ENCODE measurements at regions not wholly inside any gene's neighbourhood (a gene's known extent, or its start where the extent isn't known, plus 50 kb on each side); places are given as distances from the start of the nearest gene placed in this dataset.
A peak's percentile ranks its signal among the peaks of the same experiment; 100 is the strongest.

DNA sequence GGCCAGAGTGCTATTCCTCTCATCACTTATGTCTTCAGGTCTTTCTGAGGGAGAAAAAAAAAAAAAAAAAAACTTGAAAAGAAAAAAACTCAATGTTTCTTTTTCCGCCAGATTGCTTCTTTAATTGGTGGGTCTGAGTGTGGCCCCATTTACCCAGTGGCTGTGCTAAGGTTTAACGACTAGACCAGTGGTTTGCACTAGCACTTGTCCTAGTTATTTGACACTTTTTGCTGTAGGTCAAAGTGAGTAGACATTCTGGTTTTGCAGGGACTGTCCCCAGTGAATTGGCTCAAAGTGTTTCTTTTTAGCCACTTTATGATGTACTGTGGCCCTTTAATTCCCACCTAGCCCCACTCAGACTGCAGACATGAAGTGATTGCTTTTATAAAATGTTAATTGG lies 273.3 kb downstream of the PTEN start:
- ChIA-PET SMC1A (ENCODE audit: uncharacterized antibody, unreplicated experiment) (interaction anchor here (1.2 to 1.3 kb wide), 2 partner anchors 18 to 28 kb away, joined by 3 read pairs; no protein-coding TSS in a partner anchor), CTCF (interaction anchor here (0.9 kb wide), 1 partner anchor 253 kb away, joined by 3 read pairs; no protein-coding TSS in a partner anchor), POLR2A (no interaction called here), RAD21 (ENCODE audit: unreplicated experiment) (interaction anchor here (0.7 to 1.4 kb wide), 3 partner anchors 133 to 251 kb away, joined by 3 to 5 read pairs (median 5); no protein-coding TSS in a partner anchor)
- Histone ChIP-seq H3K9ac (ENCODE audit: control insufficient read depth, insufficient read depth, low read length) (no peak overlapping the region), H3K4me2 (ENCODE audit: control insufficient read depth, insufficient read depth) (no peak overlapping the region), H3K4me3 (no peak overlapping the region), H3K27me3 (replicated peaks in 1 of 2; ENCODE audit: control insufficient read depth in 2 of 2, insufficient read depth in 2 of 2, low read length in 1 of 2) (no peaks in the 10 kb centered on the region), H3K36me3 (ENCODE audit: control insufficient read depth in 2 of 2, insufficient read depth in 2 of 2, low read length in 1 of 2) (no peaks in the 10 kb centered on the region), H3K4me1 (ENCODE audit: control insufficient read depth, insufficient read depth, low read length) (peaks cover 16% of the 10 kb centered on the region; the same call in 1 of the 2 replicates), H3K9me3 (replicated peaks; ENCODE audit: control insufficient read depth, insufficient read depth, low read length) (no peaks in the 10 kb centered on the region), H3K27ac (ENCODE audit: control insufficient read depth, insufficient read depth) (no peak overlapping the region), H3K79me2 (ENCODE audit: control insufficient read depth, insufficient read depth, low read length) (no peaks in the 10 kb centered on the region), H2AFZ (ENCODE audit: control insufficient read depth, low read depth, low read length) (no peak overlapping the region), H4K20me1 (ENCODE audit: control insufficient read depth, insufficient read depth) (no peaks in the 10 kb centered on the region)
- in situ Hi-C loops (cut with MboI) (no loop called here), intact Hi-C loops (cut with micrococcal nuclease; ENCODE audit: unreplicated experiment) (loop anchor here (2.0 kb wide), 1 partner anchor 60 kb away; no protein-coding TSS in a partner anchor)
- 69% methylated on average over 2 of the region's 2 CpGs for WGBS (ENCODE audit: insufficient coverage, insufficient replicate concordance, low lambda C conversion rate, missing lambda C conversion rate)
- peak; percentile 18; the same call in 2 of the 3 replicates for ATAC-seq
- TF ChIP-seq, protein P1, sequence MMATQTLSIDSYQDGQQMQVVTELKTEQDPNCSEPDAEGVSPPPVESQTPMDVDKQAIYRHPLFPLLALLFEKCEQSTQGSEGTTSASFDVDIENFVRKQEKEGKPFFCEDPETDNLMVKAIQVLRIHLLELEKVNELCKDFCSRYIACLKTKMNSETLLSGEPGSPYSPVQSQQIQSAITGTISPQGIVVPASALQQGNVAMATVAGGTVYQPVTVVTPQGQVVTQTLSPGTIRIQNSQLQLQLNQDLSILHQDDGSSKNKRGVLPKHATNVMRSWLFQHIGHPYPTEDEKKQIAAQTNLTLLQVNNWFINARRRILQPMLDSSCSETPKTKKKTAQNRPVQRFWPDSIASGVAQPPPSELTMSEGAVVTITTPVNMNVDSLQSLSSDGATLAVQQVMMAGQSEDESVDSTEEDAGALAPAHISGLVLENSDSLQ (IDR thresholded peaks at IDR 0.05) = no peak
- TF ChIP-seq, protein P2, sequence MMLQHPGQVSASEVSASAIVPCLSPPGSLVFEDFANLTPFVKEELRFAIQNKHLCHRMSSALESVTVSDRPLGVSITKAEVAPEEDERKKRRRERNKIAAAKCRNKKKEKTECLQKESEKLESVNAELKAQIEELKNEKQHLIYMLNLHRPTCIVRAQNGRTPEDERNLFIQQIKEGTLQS (IDR thresholded peaks at IDR 0.05; ENCODE audit: borderline replicate concordance, extremely low read depth, low read depth, low read length) = no peak
- TF ChIP-seq POU2F2 (IDR thresholded peaks at IDR 0.05; ENCODE audit: borderline replicate concordance, low read depth, low read length) (no peak), ZNF384 (IDR thresholded peaks at IDR 0.05; ENCODE audit: borderline replicate concordance, low read depth, low read length) (0 out of 2 replicates have a peak, but pooled peaks have one; percentile 56), RCOR1 (conservative IDR thresholded peaks at IDR 0.05; ENCODE audit: low read depth, low read length) (no peak), CREB1 (IDR thresholded peaks at IDR 0.05; ENCODE audit: low read depth) (no peak), MTA2 (IDR thresholded peaks at IDR 0.05; ENCODE audit: low read depth) (peak; percentile 47; the same call in 1 of the 2 replicates), RB1 (IDR thresholded peaks at IDR 0.05; ENCODE audit: borderline replicate concordance) (no peak), NR2F1 (conservative IDR thresholded peaks at IDR 0.05) (peak; percentile 65), IKZF2 (IDR thresholded peaks at IDR 0.05) (no peak)
- TF ChIP-seq, protein P3, sequence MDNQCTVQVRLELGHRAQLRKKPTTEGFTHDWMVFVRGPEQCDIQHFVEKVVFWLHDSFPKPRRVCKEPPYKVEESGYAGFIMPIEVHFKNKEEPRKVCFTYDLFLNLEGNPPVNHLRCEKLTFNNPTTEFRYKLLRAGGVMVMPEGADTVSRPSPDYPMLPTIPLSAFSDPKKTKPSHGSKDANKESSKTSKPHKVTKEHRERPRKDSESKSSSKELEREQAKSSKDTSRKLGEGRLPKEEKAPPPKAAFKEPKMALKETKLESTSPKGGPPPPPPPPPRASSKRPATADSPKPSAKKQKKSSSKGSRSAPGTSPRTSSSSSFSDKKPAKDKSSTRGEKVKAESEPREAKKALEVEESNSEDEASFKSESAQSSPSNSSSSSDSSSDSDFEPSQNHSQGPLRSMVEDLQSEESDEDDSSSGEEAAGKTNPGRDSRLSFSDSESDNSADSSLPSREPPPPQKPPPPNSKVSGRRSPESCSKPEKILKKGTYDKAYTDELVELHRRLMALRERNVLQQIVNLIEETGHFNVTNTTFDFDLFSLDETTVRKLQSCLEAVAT (IDR thresholded peaks at IDR 0.05) = 0 out of 2 replicates have a peak, but pooled peaks have one; percentile 19
- TF ChIP-seq, protein P4, sequence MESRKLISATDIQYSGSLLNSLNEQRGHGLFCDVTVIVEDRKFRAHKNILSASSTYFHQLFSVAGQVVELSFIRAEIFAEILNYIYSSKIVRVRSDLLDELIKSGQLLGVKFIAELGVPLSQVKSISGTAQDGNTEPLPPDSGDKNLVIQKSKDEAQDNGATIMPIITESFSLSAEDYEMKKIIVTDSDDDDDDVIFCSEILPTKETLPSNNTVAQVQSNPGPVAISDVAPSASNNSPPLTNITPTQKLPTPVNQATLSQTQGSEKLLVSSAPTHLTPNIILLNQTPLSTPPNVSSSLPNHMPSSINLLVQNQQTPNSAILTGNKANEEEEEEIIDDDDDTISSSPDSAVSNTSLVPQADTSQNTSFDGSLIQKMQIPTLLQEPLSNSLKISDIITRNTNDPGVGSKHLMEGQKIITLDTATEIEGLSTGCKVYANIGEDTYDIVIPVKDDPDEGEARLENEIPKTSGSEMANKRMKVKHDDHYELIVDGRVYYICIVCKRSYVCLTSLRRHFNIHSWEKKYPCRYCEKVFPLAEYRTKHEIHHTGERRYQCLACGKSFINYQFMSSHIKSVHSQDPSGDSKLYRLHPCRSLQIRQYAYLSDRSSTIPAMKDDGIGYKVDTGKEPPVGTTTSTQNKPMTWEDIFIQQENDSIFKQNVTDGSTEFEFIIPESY (IDR thresholded peaks at IDR 0.05) = no peak
- FAIRE-seq = no peak
- no TSS peak for BruUV-seq (replicated peaks)
- no peak for DNase-seq (ENCODE audit: low read depth, low spot score)

Data from GM12878 (cell line).